BE2C (cell line): ENCODE measurements at regions not wholly inside any gene's neighbourhood (a gene's known extent, or its start where the extent isn't known, plus 50 kb on each side); places are given as distances from the start of the nearest gene placed in this dataset.

Source experiments
- DNase-seq: peaks from one replicate; pipeline ENCODE4 v3.0.0-alpha.2; 2020
- H3K27me3 ChIP-seq: fragments of 250-450 bp; sonication (Bioruptor Pico); 2 replicates; pipeline ENCODE4 v1.5.1; 2020; ENCODE audit warnings: mild to moderate bottlenecking
- H3K36me3 ChIP-seq: fragments of 250-450 bp; sonication (Bioruptor Pico); 2 replicates; pipeline ENCODE4 v1.5.1; 2020; ENCODE audit warnings: mild to moderate bottlenecking
- H3K4me1 ChIP-seq: fragments of 250-450 bp; sonication (Bioruptor Pico); 2 replicates; pipeline ENCODE4 v1.5.1; 2020
- H3K4me3 ChIP-seq: 2 replicates; pipeline ENCODE4 v1.5.1; 2011; ENCODE audit warnings: low read depth, low read length
- H3K9me3 ChIP-seq: fragments of 250-450 bp; sonication (Bioruptor Pico); 2 replicates; pipeline ENCODE4 v1.5.1; 2020
- CTCF ChIP-seq: IDR thresholded peaks from 2 replicates; pipeline ENCODE4 v1.5.1; 2012; ENCODE audit warnings: mild to moderate bottlenecking, low read depth, low read length

DNA sequence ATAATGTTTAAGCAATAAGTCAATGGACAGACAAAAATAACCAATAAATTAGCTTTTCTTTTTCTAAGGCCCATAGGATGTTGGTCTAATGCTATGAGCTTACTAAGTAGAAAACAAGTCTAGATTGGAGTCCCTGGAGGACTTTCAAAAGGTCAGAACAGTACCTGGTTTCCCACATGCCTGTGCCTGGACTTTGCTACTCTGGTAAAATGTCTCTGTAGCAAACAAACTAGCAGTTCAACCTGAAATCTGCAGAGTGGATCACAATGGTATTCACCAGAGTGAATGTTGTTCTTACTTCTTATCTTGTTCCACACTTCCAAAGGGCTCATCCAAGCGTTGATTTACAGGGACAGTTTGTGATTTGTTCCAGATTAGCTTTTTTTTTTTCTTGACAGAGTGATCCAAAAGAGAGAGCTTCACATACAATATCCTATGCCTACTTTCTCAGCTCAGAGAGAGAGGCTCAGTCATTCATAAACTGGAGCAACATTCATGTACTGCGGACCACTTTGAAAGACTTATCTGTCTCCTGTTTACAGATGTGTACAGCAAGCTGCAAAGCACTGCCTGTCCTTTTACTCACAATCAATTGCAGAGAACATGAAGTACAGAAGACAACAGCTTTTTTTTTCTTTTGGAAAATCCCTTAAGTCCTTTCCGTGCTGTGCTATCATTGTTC, 466.1 kb downstream of the SPATA31D1 start:
- H3K27me3 ChIP-seq: no peaks in the 10 kb centered on the region
- no peaks in the 10 kb centered on the region for H3K9me3 ChIP-seq
- H3K36me3 ChIP-seq: no peaks in the 10 kb centered on the region
- H3K4me1 ChIP-seq: no peaks in the 10 kb centered on the region
- DNase-seq: no peak
- TF ChIP-seq CTCF: no peak
- no peak overlapping the region for H3K4me3 ChIP-seq

GRCh38 chr9:82456642-82457041, 468.1 kb downstream of the SPATA31D1 start:
- Histone ChIP-seq H3K9me3 (no peaks in the 10 kb centered on the region), H3K4me1 (no peaks in the 10 kb centered on the region), H3K36me3 (no peaks in the 10 kb centered on the region), H3K27me3 (no peaks in the 10 kb centered on the region), H3K4me3 (no peak overlapping the region)
- DNase-seq: no peak
- TF ChIP-seq CTCF: no peak

DNA sequence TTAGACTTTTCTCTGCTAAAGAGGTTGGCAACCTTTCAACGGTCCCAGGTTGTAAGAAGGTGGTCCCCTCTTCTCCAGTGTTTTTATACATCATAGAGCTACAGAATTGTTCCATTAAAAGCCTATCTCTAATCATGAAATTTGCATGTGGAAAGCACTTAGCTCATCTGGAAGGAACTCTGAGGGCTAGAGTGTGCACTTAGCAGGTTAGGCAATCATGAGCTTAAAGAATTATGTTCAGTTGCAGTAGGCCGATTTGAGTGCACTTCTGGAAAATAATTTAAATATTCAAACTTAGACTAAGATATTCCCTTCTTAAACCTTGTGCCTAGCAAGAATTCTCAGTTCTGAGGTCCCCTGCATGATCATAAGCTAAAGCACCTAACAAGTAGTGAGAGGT, 468.7 kb downstream of the SPATA31D1 start:
- Histone ChIP-seq H3K36me3 (no peaks in the 10 kb centered on the region), H3K9me3 (no peaks in the 10 kb centered on the region), H3K27me3 (no peaks in the 10 kb centered on the region), H3K4me3 (no peak overlapping the region), H3K4me1 (no peaks in the 10 kb centered on the region)
- no peak for TF ChIP-seq CTCF
- DNase-seq: no peak

- Histone ChIP-seq H3K4me3 (no peak overlapping the region), H3K36me3 (no peaks in the 10 kb centered on the region), H3K27me3 (no peaks in the 10 kb centered on the region), H3K4me1 (no peaks in the 10 kb centered on the region), H3K9me3 (no peaks in the 10 kb centered on the region)
- TF ChIP-seq CTCF: no peak
- DNase-seq: no peak
Observed at GRCh38 chr9:82457891-82458290, 469.3 kb downstream of the SPATA31D1 start.

GRCh38 chr9:82458296-82458695, 469.7 kb downstream of the SPATA31D1 start:
- Histone ChIP-seq H3K4me1 (no peaks in the 10 kb centered on the region), H3K4me3 (no peak overlapping the region), H3K36me3 (no peaks in the 10 kb centered on the region), H3K9me3 (no peaks in the 10 kb centered on the region), H3K27me3 (no peaks in the 10 kb centered on the region)
- no peak for DNase-seq
- TF ChIP-seq CTCF: no peak

DNA sequence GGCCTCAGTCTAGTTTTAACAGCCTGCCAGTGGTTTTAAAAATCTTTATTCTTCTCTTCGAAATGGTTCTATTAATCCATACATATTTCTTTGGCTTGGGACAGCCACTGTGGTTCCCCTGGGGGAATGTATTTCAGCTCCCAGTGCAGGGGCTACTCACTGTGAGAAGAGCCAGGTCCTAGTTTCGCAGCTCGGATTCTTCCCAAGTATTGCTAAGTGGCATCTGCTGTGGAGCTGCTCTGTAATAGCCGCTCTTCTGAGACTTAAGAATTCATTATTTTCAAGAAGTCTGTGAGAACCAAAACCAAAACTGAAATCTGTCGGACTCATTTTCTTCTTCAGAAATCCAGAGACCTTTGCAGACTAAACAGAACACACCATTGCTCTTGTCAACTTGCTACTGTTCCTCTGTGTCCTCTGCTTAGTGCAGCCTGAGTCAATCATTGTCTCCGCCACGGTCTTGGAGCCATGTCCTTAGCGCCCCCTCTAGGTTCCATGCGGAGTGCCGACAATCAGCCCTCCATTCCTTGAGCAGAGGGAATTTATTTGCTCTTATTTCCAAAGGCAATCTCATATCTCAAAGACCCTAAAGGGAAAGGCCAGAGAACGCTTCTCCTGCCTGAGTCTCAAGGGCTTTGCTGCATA, 478.2 kb downstream of the SPATA31D1 start:
- DNase-seq: peak; percentile 42
- H3K4me1 ChIP-seq: no peaks in the 10 kb centered on the region
- H3K4me3 ChIP-seq: no peak overlapping the region
- TF ChIP-seq CTCF: peak; percentile 58
- no peaks in the 10 kb centered on the region for H3K36me3 ChIP-seq
- no peaks in the 10 kb centered on the region for H3K9me3 ChIP-seq
- H3K27me3 ChIP-seq: no peaks in the 10 kb centered on the region
